HG02623 (cell line): ENCODE measurements at regions not wholly inside any gene's neighbourhood (a gene's known extent, or its start where the extent isn't known, plus 50 kb on each side); places are given as distances from the start of the nearest gene placed in this dataset.

Source experiments
- ATAC-seq: cut with Tn5 transposase; IDR thresholded peaks from one replicate; pipeline ENCODE4 v1.9.1; 2021; ENCODE audit warnings: moderate library complexity; ENCODE audit not compliant: unreplicated experiment

- no peak for ATAC-seq
Observed at GRCh38 chr3:120838441-120839091, 69.4 kb upstream of the STXBP5L start.

- no peak for ATAC-seq
Observed at GRCh38 chr3:120839120-120839519, 68.9 kb upstream of the STXBP5L start.

- ATAC-seq = peak; percentile 40
Observed at GRCh38 chr3:120841264-120841663, 66.7 kb upstream of the STXBP5L start.

- no peak for ATAC-seq
Observed at GRCh38 chr3:120846073-120846472, 61.9 kb upstream of the STXBP5L start.

- no peak for ATAC-seq
Observed at GRCh38 chr3:120848503-120848902, 59.5 kb upstream of the STXBP5L start.

GRCh38 chr3:120850381-120851295 is 57.4 kb upstream of the STXBP5L start:
- no peak for ATAC-seq

- no peak for ATAC-seq
Observed at GRCh38 chr3:120852412-120852811, 55.6 kb upstream of the STXBP5L start.

GRCh38 chr3:120853416-120853815 is 54.6 kb upstream of the STXBP5L start:
- no peak for ATAC-seq

GRCh38 chr3:120854908-120855526 is 53.0 kb upstream of the STXBP5L start:
- no peak for ATAC-seq

GRCh38 chr3:120855665-120856437 is 52.2 kb upstream of the STXBP5L start:
- ATAC-seq = no peak
